B cell (primary cell): ENCODE measurements at regions not wholly inside any gene's neighbourhood (a gene's known extent, or its start where the extent isn't known, plus 50 kb on each side); places are given as distances from the start of the nearest gene placed in this dataset.

Experiments
- EZH2 ChIP-seq: IDR thresholded peaks from 2 replicates; pipeline ENCODE4 v1.6.1; 2012; ENCODE audit warnings: borderline replicate concordance, low read depth, mild to moderate bottlenecking, moderate library complexity, low read length; ENCODE audit not compliant: insufficient read depth, poor library complexity, severe bottlenecking
- TF ChIP-seq, protein P1 (sequence below): fragments of 200-600 bp; IDR thresholded peaks from one replicate; pipeline ENCODE4 v1.8.0; 2022; ENCODE audit warnings: antibody characterized with exemption, mild to moderate bottlenecking

DNA sequence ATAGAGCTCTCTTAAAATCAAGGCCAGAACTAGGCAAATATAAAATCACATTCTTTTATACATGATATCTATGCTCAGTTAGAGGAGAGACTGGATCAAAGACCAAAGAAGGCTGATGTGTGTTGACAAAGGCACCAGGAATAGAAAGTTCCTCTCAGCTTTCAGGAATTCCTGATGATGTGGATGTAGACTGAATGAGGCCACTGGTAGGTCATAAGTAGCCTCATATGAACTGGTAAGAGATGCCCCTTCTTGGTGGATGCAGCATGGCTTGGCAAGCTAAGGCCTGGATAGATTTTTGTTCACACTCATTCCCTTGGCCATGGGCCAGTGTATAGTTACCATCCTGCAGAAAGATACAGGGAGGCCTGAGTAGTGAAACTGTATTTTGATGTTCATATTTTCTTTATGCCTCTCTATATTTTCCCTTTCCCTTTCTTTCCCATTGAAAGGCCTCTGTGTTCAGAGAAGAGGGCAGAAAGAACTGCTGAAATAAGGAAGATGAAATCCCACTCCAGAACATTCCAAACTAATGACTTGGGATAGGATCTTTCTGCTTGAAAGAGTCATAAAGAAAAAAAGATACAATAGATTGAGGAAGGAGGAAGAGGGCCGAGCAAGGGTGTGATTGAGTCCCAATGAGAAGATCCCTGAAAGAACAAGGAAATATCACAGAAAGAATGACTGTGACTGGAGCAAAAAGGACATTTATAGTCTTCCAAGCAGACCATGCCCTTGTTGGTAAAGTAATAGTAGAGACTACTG lies 2182.7 kb upstream of the PIK3C3 start:
- TF ChIP-seq EZH2 = no peak
- TF ChIP-seq, protein P1, sequence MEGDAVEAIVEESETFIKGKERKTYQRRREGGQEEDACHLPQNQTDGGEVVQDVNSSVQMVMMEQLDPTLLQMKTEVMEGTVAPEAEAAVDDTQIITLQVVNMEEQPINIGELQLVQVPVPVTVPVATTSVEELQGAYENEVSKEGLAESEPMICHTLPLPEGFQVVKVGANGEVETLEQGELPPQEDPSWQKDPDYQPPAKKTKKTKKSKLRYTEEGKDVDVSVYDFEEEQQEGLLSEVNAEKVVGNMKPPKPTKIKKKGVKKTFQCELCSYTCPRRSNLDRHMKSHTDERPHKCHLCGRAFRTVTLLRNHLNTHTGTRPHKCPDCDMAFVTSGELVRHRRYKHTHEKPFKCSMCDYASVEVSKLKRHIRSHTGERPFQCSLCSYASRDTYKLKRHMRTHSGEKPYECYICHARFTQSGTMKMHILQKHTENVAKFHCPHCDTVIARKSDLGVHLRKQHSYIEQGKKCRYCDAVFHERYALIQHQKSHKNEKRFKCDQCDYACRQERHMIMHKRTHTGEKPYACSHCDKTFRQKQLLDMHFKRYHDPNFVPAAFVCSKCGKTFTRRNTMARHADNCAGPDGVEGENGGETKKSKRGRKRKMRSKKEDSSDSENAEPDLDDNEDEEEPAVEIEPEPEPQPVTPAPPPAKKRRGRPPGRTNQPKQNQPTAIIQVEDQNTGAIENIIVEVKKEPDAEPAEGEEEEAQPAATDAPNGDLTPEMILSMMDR = no peak
